NCI-H1930 (cell line): ENCODE measurements at regions not wholly inside any gene's neighbourhood (a gene's known extent, or its start where the extent isn't known, plus 50 kb on each side); places are given as distances from the start of the nearest gene placed in this dataset.

Experiments
- DNase-seq, 2 experiments: peaks; one replicate each; lab custom pipeline; 2025; lab: John Stamatoyannopoulos, UW

DNA sequence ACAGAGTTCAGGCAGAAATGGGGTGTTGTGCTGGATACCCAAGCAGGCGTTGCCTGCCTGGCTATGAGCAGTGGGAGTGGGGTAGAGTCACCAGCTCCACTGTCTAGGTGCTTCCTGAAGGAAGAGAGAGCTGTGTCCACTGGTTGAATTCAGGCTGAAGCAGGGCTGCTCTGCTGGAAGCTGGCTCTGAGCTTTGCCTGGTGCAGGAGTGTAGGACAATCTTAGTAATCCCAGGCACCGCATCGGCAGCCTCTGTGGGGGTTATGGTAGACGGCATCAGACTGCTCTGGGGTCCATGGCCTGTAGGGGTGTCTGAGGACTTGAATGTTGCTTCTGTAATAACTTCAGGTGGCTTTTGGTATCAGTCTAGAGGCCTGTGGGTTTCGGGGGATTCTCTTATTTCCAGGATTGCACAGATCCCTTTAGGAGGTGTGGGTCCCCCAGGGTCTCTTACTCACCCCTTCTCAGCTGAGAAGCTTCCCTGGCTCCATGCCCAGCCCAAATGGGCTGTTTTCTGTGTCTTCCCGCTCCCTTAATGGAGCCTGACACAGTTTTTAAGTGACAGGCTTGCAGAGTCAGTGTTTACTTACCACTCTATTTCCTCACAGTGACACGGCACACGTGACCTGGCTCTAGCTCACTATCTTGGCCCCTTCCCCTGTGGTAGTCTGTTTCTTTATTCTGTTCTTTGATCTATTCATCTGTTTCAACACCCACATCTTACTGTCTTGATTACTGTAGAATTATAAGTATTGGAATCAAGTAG lies 644.3 kb downstream of the CBLN2 start:
- DNase-seq = no peak

DNA sequence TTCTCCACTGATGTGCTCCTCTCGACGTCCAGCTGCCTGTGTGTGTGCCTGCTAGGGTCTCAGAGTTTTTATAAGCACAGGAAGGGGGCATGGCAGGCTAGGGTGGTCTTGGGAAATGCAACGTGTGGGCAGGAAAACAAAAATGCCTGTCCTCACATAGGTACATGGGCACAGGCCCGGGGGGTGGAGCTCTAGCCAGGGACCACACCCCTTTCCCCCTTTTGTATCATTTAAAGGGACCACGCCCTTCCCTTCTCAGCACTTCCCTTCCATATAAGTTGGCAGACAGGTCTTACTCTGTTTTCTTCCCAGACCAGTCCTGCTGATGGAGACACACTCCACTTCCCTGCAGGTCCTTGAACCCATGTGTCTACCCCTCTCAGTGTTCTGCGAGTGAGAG lies 645.0 kb downstream of the CBLN2 start:
- no peak for DNase-seq

DNA sequence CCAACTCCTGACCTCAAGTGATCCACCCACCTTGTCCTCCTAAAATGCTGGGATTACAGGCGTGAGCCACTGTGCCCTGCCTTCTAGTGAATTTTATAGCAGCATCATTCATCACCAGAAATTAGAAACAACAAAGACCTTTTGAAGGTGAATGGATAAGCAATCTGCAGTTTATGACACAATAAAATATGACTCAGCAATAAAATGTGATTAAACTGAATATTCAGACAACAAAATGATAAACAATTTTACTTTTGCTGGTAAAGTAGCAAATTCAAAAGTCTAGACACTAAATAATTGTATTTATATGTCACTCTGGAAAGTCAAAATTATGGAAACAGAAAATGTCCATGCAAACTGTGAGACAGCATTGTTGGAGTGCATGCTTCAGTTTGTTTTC lies 656.6 kb downstream of the CBLN2 start:
- no peak for DNase-seq

DNA sequence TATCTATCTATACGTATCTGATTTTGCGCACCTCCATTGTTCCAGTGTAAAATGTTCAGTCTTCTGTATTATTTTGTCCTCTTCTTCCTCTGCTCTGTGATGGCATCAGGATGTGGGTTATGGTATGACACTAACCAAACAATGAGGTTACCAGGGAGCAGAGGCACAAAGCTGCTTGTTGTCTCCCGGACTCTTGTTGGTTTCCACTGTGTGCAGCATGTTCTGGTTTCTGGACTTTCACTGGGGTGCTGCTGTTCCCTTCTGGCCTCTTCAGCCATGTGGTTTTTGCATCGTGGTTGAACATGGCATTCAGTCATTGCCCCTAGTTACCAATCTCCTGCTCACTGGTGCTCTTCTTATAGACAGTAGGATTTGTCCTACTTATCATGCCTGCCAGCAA lies 665.9 kb downstream of the CBLN2 start:
- no peak for DNase-seq

DNA sequence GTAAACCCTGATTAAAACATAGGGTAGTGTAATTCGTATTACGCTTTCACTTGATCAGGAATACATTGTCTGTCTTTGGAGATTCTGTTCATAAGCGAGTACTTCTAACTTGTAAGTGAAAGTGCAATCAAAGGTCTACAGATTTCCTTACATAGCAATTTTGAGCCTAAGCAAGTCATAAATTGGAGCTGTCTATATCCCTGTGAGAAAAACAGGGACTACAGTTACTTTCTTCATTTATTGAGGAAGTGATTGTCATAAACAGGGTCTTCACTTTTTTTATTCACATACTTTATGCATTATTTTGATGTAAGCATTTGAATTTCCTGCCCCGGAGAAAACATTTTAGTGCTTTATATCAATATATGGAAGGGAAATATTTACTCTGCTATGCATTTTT lies 670.4 kb downstream of the CBLN2 start:
- no peak for DNase-seq

DNA sequence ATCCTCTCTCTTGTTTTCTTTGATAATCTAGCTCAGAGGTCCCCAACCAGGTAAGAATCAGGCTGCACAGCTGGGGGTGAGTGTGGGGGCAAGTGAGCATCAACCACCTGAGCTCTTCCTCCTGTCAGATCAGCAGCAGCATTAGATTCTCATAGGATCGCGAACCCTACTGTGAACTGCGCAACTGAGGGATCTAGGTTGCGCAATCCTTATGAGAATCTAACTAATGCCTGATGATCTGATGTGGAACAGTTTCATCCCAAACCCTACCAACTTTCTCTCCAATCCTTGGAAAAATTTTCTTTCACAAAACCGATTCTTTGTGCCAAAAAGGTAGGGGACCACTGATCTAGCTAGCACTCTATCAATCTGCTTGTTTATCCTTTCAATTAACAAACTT lies 678.3 kb downstream of the CBLN2 start:
- DNase-seq = no peak

DNA sequence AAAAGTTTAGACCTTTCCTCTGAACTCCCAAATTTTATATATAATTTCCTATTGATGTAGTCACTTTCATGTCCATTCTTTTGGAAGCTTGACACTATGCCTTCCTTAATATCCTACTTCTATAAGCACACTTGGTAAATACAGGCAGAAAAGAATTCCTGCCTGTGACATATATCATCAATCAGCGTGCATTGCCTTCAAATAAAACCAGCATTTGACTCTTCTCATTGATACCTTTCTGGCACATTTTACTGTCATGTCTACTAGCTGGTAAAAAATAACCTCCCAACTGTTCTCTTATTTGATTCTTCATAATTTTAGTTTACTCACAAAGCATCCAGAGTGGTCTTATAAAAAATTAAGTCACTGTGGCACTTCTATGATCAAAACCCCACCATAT lies 693.5 kb downstream of the CBLN2 start:
- no peak for DNase-seq

DNA sequence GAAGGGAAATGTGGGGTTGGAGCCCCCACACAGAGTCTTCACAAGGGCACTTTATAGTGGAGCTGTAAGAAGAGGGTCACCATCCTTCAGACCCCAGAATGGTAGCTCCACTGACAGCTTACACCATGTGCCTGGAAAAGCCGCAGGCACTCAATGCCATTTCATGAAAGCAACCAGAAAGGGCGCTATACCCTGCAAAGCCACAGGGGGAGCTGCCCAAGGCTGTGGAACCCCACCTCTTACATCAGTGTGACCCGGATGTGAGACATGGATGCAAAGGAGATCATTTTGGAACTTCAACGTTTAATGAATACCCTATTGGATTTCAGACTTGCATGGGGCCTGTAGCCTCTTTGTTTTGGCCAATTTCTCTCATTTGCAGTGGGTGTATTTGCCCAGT lies 694.7 kb downstream of the CBLN2 start:
- no peak for DNase-seq

DNA sequence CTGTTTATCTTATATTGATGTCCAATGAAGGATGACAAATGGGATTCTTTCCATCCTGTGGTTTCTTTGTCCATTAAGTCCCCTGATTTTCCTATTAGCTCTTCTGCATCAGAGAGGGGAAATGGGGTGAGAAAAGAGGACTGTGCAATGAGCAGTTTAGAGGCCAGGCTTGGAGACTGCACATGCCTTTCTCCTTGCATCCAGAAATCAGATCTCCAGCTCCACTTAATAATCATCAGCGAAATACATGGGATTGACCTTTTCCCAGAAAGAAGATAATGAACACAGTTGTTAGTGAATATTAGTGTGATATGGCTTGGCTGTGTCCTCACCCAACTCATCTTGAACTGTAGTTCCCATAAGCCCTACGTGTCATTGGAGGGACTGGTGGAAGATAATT lies 697.4 kb downstream of the CBLN2 start:
- DNase-seq = no peak

DNA sequence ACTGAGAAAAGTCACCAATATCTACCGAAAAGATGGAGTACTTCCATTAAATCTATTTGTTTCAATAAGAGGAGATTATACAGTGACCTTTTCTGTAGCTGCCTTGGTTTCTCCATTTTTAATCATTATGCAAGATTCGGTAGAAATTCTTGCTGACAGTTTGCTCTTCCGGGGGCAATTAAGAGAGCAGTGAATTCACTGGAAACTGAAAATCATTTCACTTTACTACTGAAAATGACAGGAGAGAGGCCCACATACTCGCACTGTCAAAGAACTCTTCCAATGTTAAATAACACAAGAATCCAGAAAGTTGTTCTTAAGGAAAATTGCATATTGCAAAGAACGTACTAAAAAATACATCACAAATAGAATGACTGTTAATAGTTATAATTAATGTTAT lies 699.3 kb downstream of the CBLN2 start:
- DNase-seq = no peak

DNA sequence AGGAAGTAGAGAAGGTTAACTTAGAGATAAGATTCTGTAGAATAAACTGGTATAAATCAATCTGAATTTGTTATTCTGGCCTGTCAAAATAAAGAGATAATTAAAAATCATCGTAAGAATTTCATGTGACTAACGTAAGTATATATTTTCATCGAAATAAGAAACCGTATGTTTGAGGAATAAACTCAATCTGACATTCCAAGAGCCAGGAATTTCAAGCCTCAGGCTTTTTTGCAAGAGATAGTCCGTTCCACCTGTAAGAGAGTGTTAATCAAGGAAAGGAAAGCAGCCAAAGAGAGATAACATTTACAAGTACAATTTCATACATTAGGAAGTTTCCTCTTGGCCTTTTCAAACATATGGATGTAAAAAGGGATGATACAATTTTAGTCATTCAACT lies 701.5 kb downstream of the CBLN2 start:
- no peak for DNase-seq

DNA sequence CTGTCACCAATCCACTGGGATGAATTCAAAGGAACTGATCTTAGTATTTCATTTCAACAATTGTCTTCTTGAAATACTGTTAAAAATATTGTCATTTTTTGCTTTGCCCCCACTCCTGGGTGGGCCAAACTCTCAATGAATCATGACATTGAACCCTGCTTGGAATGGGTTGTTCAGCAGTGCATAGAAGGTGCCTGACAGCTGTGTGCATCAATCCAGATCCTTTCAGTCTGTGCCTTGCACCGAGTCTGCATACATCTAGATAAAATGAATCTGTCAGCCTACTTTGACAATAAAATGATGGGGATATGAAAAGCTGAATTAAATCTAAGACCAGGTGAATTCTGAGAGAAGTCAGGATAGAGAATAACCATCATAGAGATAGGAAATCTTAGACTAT lies 706.6 kb downstream of the CBLN2 start:
- no peak for DNase-seq

DNA sequence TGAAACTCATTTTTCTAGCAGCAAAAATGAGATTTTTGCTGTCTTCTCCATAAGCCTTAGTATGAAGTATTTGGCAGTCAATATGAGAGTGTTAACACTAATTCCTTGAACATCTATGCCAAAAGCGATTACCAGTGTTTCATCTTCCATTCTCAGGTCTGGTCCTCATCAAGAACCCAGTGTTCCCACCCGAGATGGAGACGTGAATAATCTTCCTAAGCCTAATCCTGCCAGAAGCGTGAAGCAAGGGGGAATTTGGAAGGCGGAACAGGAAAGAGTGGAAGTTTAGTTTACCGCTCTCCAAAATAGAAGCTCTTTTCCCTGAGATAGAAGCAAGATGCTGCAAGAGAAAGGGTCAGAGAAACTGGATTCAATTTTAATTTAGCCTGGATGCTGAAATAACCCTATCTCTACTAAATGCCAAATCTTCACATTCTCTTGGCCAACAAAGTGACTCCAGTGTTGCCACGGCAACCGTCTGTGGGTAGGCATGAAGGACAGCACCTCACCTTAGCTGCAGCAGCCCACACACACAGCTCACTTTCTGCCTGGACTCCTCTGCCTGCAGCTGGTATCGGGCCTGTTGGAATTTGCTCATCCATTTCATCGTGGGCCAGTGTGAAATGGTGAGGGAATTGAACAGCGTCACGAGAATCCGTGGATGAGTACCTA lies 711.1 kb downstream of the CBLN2 start:
- DNase-seq = no peak

DNA sequence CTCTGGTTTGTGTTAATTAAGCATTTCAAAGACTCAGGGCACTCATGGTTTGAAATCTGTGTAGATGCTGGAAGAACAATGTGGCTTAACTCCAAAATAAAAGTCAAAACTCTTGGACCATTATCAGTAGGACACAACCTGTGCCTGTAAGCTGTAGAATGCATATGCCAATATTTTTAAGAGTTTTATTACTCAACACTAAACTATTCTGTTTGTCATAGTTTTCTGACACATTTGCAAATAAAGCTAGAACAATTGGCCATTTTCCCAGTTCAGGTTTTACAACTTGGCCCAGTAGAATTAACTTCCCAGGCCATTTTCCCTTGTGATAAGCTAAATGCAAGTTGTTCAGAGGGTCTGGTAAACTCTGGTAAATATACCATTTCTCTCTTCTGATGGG lies 713.1 kb downstream of the CBLN2 start:
- no peak for DNase-seq

DNA sequence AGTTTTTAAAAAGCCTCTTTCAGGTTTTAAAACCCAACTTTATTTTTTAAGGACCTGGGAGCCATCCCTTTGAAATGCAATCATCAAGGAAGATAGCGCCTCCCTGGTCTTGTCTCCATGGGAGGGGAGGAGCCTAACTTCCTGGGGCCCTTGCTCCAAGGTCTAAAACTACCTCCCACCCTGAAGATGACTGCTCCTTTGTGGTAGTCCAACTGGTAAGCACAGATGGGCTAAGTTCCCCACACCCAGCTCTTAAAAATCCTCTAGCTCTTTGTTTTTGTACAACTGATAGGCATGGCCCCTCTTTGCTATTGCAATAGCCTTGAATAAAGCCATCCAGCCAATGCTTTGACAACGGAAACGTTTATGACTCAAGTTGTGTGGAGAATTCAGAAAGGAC lies 716.8 kb downstream of the CBLN2 start:
- no peak for DNase-seq

DNA sequence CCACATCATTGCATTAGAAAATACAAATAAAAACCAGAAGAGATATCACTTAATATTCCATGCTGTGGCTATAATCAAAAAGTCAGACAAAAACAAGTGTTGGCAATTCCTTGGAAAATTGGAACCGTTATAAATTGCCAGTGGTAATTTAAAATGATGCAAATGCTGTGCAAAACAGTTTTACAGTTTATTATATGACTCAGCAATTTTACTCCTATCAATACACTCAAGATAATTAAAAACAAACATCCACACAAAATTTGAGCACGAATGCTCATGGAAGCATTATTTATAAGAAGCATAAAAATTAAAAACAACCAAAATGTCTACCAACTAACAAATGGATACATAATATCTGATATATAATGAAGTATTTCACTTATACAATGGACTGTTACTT lies 728.8 kb downstream of the CBLN2 start:
- DNase-seq = no peak

DNA sequence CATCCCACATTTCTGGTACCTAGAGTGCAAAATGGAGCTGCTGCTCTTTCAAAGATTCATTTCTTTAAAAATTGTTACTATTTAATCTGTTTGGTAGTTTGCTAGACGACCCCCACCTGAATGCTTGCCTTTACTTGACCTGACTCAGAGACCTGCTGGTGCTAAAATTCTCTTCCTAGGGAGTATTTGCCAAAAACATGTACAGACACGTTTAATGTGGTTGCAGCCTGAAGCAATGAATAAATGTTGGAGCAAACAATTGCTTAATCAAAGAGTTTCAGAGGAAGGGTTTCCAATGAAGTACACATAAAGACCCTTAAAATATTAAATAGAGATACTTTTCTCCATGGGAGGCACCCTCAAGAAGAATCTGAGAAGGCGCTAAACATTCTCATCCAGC lies 734.4 kb downstream of the CBLN2 start:
- DNase-seq = no peak

DNA sequence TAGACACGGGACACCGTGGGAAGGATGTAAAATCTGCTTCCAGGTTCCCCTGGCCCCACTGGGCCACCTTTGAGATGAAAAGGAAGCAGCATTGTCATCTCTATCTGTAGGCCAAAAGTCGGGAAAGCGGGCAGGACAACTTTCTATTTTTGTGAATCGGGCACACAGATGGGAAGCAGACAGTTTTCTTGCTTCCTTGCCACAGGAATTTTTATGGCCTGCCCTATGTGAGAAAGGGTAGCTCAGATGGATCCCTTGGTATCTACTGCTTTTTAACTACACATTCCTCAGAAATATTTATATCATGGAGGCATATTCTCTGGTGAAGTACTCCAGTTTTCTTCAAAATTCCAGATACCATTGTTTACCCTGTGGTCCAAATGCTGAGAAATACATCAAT lies 735.5 kb downstream of the CBLN2 start:
- DNase-seq = no peak

DNA sequence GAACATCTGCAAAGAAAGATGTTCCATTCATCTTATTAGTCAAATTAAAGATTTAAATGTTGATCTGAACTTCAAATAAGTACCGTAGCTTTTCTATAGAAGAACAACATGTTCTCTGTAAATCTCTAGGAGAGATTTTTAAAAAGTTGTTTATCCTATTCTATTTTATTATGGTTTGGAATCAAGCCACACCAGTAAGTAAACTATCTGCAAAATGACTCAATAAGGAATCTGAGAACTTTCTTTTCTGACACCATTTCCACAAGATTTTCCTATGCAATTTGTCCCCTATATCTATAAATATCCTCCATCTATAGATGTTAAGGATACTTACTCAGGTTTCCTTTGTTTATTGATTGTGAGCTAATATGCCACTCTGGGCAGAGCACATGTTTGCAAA lies 736.6 kb downstream of the CBLN2 start:
- DNase-seq = no peak

DNA sequence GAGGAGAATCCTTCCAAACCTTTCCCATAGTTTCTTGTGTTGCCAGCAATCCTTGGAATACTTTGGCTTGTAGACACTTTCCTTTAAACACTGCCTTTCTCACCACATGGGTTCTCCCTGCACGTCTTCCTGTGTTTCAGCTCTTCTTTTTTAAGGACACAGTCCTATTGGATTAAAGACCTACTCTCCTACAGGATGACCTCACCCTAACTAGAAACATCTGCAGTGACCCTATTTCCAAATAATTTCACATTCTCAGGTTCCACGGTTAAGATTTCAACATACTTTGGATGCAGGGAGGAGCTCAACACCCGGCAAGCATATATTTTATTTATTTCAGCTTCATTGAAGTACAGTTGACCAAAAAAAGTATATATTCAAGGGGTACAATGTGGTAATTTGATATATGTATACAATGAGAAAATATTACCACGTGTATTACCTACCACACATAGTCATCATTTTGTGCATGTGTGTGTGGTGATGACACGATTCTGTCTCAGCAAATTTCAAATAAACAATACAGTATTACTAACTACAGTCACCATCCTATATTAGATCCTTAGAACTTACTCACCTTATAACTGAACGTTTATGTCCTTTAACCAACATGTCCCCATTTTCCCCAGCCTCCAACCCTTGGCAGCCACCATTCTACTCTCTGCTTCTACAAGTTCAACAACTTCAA lies 745.0 kb downstream of the CBLN2 start:
- DNase-seq = no peak

DNA sequence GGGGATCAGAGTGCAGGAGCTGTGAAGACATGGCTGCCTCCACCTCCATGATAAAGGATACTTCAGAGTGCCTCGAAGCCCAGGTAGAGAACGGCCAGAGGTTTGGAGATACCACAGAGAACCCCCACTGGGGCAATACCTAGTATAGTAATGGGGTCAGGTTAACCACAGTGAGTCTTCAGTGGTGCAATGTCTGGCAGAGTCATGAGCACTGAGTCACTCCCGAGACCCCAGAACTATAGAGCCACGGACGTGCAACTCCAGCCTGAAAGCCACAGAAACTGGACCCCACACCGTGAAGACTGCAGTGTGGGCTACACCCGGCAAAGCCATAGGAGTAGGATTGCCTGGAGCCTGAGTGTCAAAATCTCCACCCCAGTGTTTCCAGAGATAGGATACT lies 746.6 kb downstream of the CBLN2 start:
- DNase-seq = no peak

DNA sequence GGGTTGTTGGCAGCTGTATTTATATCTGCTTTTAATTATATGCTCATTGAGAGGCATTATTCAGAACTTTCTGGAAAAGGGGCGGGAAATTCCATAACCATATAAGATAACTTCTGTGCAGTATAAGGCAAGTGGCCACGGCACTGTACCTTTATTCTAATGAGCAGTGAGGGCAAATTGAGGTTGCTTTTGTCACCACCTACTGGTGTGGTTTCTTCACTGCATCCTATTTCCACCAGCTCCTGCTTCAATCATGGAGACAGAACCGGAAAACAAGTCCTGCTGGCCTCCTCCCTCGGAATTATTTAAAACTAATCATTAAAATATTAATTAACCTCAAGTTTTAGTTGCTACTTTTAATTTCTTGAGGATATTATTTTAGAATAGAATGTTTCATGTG lies 759.4 kb downstream of the CBLN2 start:
- DNase-seq = no peak

DNA sequence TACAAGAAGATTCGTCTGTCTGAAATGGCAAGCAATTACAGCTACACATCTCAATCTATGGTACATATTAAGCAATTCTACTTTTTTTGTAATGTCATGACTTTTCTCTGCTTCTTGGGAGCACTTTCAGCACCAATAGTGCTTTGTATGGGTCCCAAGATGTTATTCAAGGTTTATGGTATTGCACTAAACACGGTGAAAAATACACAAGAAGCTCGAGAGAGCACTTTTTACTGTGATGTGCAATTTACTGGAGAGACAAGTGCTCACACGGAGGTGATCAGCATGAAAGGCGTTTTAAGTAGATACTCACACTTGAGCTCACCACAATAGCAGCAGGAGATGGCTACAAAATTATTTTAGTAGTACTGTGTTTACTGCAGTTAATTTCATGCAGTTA lies 783.6 kb downstream of the CBLN2 start:
- DNase-seq = peak in 1 of 2 experiments; percentile 29
